GM12878 (cell line): ENCODE measurements at regions not wholly inside any gene's neighbourhood (a gene's known extent, or its start where the extent isn't known, plus 50 kb on each side); places are given as distances from the start of the nearest gene placed in this dataset.

Experiments used
- BCL3 ChIP-seq: IDR thresholded peaks from 2 replicates; pipeline ENCODE4 v1.6.1; 2011; ENCODE audit warnings: borderline replicate concordance, low read depth, mild to moderate bottlenecking, moderate library complexity, low read length; ENCODE audit not compliant: insufficient read depth, poor library complexity, severe bottlenecking
- CREM ChIP-seq: IDR thresholded peaks from 2 replicates; pipeline ENCODE4 v1.6.1; 2014; ENCODE audit warnings: antibody characterized with exemption, low read depth
- SREBF1 ChIP-seq: IDR thresholded peaks from 2 replicates; pipeline ENCODE4 v1.6.1; 2012; ENCODE audit warnings: mild to moderate bottlenecking, low read length
- TF ChIP-seq, protein P1 (sequence below): IDR thresholded peaks from 2 replicates; pipeline ENCODE4 v1.6.1; 2012; ENCODE audit warnings: low read depth, low read length, improper control_type of control experiment
- TF ChIP-seq, protein P2 (sequence below): IDR thresholded peaks from 2 replicates; pipeline ENCODE4 v1.6.1; 2011; ENCODE audit warnings: low read depth, mild to moderate bottlenecking, low read length, moderate library complexity, borderline replicate concordance; ENCODE audit errors: extremely low read depth

DNA sequence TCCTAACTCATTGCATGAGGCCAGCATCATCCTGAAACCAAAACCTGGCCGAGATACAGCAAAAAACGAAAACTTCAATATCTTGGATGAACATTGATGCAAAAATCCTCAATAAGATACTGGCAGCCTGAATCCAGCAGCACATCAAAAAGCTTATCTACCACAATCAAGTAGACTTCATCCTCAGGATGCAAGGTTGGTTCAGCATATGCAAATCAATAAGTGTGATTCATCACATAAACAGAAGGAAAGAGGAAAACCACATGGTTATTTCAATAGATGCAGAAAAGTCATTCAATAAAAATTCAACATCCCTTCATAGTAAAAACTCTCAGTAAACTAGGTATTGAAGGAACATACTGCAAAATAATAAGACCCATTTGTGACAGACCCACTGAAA lies 56.5 kb upstream of the PPFIA2 start:
- TF ChIP-seq, protein P1, sequence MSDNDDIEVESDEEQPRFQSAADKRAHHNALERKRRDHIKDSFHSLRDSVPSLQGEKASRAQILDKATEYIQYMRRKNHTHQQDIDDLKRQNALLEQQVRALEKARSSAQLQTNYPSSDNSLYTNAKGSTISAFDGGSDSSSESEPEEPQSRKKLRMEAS = no peak
- no peak for TF ChIP-seq SREBF1
- TF ChIP-seq CREM = no peak
- TF ChIP-seq BCL3 = no peak
- TF ChIP-seq, protein P2, sequence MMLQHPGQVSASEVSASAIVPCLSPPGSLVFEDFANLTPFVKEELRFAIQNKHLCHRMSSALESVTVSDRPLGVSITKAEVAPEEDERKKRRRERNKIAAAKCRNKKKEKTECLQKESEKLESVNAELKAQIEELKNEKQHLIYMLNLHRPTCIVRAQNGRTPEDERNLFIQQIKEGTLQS = no peak
